ENCODE measurements at regions not wholly inside any gene's neighbourhood (a gene's known extent, or its start where the extent isn't known, plus 50 kb on each side); places are given as distances from the start of the nearest gene placed in this dataset.
"Not testable (repeated sequence)": the region's sequence is repeated elsewhere in the genome, so short reads cannot be mapped to it uniquely, and the experiment has no call there.

GRCh38 chrX:121455890-121456289 is 408.5 kb downstream of the GLUD2 start:
- DNase-seq (ENCODE audit: low spot score) = no peak

- no peak for DNase-seq (ENCODE audit: low spot score)
Observed at GRCh38 chrX:121456315-121456714, 408.9 kb downstream of the GLUD2 start.

- DNase-seq (ENCODE audit: low spot score) = no peak
Observed at GRCh38 chrX:121457096-121457495, 409.7 kb downstream of the GLUD2 start.

- DNase-seq (ENCODE audit: low spot score) = peak; percentile 6
Observed at GRCh38 chrX:121479406-121479805, 432.0 kb downstream of the GLUD2 start.

- DNase-seq (ENCODE audit: low spot score) = no peak
Observed at GRCh38 chrX:121496966-121497365, 449.6 kb downstream of the GLUD2 start.

- no peak for DNase-seq (ENCODE audit: low spot score)
Observed at GRCh38 chrX:121504153-121504552, 456.7 kb downstream of the GLUD2 start.

- DNase-seq (ENCODE audit: low spot score) = no peak
Observed at GRCh38 chrX:121546317-121546716, 498.9 kb downstream of the GLUD2 start.

GRCh38 chrX:121558886-121559285 is 511.5 kb downstream of the GLUD2 start:
- no peak for DNase-seq (ENCODE audit: low spot score)

- DNase-seq (ENCODE audit: low spot score) = no peak
Observed at GRCh38 chrX:121562616-121563015, 515.2 kb downstream of the GLUD2 start.

GRCh38 chrX:121569609-121570008 is 522.2 kb downstream of the GLUD2 start:
- no peak for DNase-seq (ENCODE audit: low spot score)

GRCh38 chrX:121570072-121570841 is 522.8 kb downstream of the GLUD2 start:
- DNase-seq (ENCODE audit: low spot score) = no peak

- DNase-seq (ENCODE audit: low spot score) = no peak
Observed at GRCh38 chrX:121571333-121571732, 523.9 kb downstream of the GLUD2 start.

- not testable (repeated sequence) for DNase-seq (ENCODE audit: low spot score)
Observed at GRCh38 chrX:121574384-121574783, 527.0 kb downstream of the GLUD2 start.

- DNase-seq (ENCODE audit: low spot score) = peak; percentile 8
Observed at GRCh38 chrX:121579016-121579760, 531.8 kb downstream of the GLUD2 start.

- DNase-seq (ENCODE audit: low spot score) = no peak
Observed at GRCh38 chrX:121581885-121582284, 534.5 kb downstream of the GLUD2 start.

- no peak for DNase-seq (ENCODE audit: low spot score)
Observed at GRCh38 chrX:121585626-121586025, 538.2 kb downstream of the GLUD2 start.

GRCh38 chrX:121592884-121593283 is 545.5 kb downstream of the GLUD2 start:
- no peak for DNase-seq (ENCODE audit: low spot score)

- DNase-seq (ENCODE audit: low spot score) = no peak
Observed at GRCh38 chrX:121598356-121598755, 550.9 kb downstream of the GLUD2 start.

- no peak for DNase-seq (ENCODE audit: low spot score)
Observed at GRCh38 chrX:121635141-121635540, 587.7 kb downstream of the GLUD2 start.

- DNase-seq (ENCODE audit: low spot score) = no peak
Observed at GRCh38 chrX:121639781-121640180, 592.4 kb downstream of the GLUD2 start.

- no peak for DNase-seq (ENCODE audit: low spot score)
Observed at GRCh38 chrX:121641560-121641959, 594.1 kb downstream of the GLUD2 start.

- no peak for DNase-seq (ENCODE audit: low spot score)
Observed at GRCh38 chrX:121642415-121642814, 595.0 kb downstream of the GLUD2 start.

GRCh38 chrX:121649417-121649816 is 602.0 kb downstream of the GLUD2 start:
- DNase-seq (ENCODE audit: low spot score) = no peak

All from Ammon's horn (tissue), 1 donor.